Activated CD4-positive, alpha-beta memory T cell treated with anti-CD3 and anti-CD28 coated beads, Interleukin-2, amount 10 ng/mL, durations not matched to agents 7 days and 5 days (primary cell): ENCODE measurements at regions not wholly inside any gene's neighbourhood (a gene's known extent, or its start where the extent isn't known, plus 50 kb on each side); places are given as distances from the start of the nearest gene placed in this dataset.
"Not testable (repeated sequence)": the region's sequence is repeated elsewhere in the genome, so short reads cannot be mapped to it uniquely, and the experiment has no call there.

ENCODE experiments used
- CTCF ChIA-PET: fragments of 350-600 bp; sonication (Branson Sonifier 250); formaldehyde crosslinking; loops from one replicate; lab custom pipeline; 2021; ENCODE audit warnings: antibody characterized with exemption, inconsistent platforms; lab: Charles Lee
- POLR2A ChIA-PET: fragments of 350-600 bp; sonication (Branson Sonifier 250); formaldehyde crosslinking; loops from one replicate; lab custom pipeline; 2021; ENCODE audit warnings: antibody characterized with exemption; lab: Charles Lee
- DNase-seq: peaks from one replicate; pipeline ENCODE4 v3.0.0-alpha.2; 2020
- H3K27ac Mint-ChIP-seq: one replicate; pipeline ENCODE4 v1.8.0; 2021; ENCODE audit warnings: mild to moderate bottlenecking, mixed read lengths
- H3K27me3 Mint-ChIP-seq: one replicate; pipeline ENCODE4 v1.8.0; 2021; ENCODE audit warnings: mixed read lengths
- H3K36me3 Mint-ChIP-seq: one replicate; pipeline ENCODE4 v1.8.0; 2021; ENCODE audit warnings: low read depth, mixed read lengths
- H3K4me1 Mint-ChIP-seq: one replicate; pipeline ENCODE4 v1.8.0; 2021; ENCODE audit warnings: mixed read lengths
- H3K4me3 Mint-ChIP-seq: one replicate; pipeline ENCODE4 v1.8.0; 2021; ENCODE audit warnings: mild to moderate bottlenecking, mixed read lengths
- H3K9me3 Mint-ChIP-seq: one replicate; pipeline ENCODE4 v1.8.0; 2021; ENCODE audit warnings: mixed read lengths

DNA sequence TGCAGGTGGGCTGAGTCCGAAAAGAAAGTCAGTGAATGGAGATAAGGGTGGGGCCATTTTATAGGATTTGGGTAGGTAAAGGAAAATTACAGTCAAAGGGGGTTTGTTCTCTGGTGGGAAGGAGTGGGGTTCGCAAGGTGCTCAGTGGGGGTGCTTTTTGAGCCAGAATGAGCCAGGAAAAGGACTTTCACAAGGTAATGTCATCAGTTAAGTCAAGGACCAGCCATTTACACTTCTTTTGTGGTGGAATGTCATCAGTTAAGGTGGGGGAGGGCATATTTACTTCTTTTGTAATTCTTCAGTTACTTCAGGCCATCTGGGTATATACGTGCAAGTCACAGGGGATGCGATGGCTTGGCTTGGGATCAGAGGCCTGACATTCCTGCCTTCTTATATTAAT is 705.5 kb upstream of the NEGR1 start:
- POLR2A ChIA-PET, H3K4me3 Mint-ChIP-seq, CTCF ChIA-PET, H3K4me1 Mint-ChIP-seq, H3K27me3 Mint-ChIP-seq, H3K36me3 Mint-ChIP-seq, DNase-seq, H3K27ac Mint-ChIP-seq: not testable (repeated sequence)
- peaks cover 42% of the 10 kb centered on the region for H3K9me3 Mint-ChIP-seq

DNA sequence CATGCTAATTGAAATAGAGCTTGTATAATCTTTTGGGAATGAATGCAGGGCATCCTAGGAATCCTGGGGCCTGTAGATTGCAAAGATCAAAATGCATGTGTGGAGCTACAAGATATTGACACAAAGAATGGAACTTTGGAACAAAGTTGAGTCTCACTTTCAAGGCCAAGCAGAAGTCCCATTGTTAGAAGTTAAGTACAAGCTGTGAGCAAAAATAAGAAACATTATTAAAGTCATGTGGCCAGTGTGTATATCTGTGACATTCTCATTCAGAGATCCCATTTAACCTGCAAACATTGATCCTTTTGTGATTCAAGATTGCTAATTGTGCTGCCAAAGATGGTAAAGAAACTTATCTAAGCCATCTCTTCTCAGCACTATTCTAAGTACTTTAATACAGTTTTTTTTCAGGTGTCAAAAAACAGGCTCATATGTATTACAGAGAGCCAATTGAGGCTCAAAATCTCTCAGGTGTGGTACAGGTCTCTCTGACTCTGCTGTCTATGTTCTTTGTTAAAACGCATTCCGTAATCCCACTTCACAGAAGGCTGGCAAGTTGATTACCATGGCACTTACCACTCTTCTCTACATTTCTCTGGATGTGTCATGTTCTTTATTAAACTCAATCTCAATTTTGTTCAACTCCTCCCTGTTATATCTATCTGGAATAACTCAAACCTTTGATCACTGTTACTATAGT is 704.4 kb upstream of the NEGR1 start:
- no peak for DNase-seq
- no peaks in the 10 kb centered on the region for H3K36me3 Mint-ChIP-seq
- no peaks in the 10 kb centered on the region for H3K27me3 Mint-ChIP-seq
- POLR2A ChIA-PET: no interaction called here
- peaks cover 43% of the 10 kb centered on the region for H3K9me3 Mint-ChIP-seq
- H3K4me3 Mint-ChIP-seq: no peak overlapping the region
- H3K4me1 Mint-ChIP-seq: no peaks in the 10 kb centered on the region
- H3K27ac Mint-ChIP-seq: no peak overlapping the region
- CTCF ChIA-PET: no interaction called here

DNA sequence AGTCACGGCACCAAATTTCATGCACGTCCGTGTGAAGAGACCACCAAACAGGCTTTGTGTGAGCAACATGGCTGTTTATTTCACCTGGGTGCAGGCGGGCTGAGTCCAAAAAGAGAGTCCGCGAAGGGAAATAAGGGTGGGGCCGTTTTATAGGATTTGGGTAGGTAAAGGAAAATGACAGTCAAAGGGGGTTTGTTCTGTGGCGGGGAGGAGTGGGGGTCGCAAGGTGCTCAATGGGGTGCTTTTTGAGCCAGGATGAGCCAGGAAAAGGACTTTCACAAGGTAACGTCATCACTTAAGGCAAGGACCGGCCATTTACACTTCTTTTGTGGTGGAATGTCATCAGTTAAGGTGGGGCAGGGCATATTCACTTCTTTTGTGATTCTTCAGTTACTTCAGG is 702.7 kb upstream of the NEGR1 start:
- H3K4me1 Mint-ChIP-seq, CTCF ChIA-PET, H3K4me3 Mint-ChIP-seq, H3K36me3 Mint-ChIP-seq, DNase-seq, POLR2A ChIA-PET, H3K27me3 Mint-ChIP-seq, H3K27ac Mint-ChIP-seq: not testable (repeated sequence)
- peaks cover 38% of the 10 kb centered on the region for H3K9me3 Mint-ChIP-seq

DNA sequence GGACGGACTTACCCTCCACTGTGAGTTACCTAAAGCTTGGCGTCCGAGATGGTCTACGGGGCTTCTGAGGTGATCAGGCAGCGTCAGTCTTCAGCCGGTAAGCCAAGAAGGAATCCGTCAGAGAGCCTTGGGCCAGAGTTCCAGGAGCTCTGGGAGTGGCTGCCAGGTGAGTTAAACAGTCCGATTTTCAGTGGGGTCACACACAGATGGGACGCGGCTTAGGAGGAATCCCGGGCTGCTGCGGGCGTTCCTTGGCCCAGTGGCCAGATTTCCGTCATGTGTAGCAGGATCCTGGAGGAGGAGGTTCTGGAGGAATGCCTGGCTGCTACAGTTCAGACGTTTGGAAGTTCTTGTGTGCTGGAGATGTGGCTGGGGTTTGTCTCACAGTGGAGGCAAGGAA is 700.7 kb upstream of the NEGR1 start:
- POLR2A ChIA-PET, H3K4me3 Mint-ChIP-seq, CTCF ChIA-PET, H3K27me3 Mint-ChIP-seq, H3K36me3 Mint-ChIP-seq, H3K4me1 Mint-ChIP-seq, H3K27ac Mint-ChIP-seq, DNase-seq: not testable (repeated sequence)
- H3K9me3 Mint-ChIP-seq: peaks cover 30% of the 10 kb centered on the region

DNA sequence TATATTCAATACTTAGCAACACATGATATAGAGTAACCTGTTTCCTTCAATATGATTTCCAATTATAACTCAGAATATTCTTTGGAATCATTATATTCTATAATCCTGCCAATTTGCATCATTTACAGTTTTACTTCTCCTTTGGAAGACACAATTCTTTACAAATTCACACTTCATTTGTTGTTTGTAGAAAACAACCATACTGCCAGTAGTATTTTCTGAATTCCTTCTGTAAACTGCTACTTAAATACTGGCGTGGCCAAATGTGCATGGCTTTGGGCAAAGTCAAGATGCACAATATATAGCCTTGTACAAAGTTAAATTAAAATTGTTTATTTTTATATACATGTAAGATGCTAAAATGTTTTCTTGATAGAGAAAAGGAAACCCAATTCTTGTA is 687.1 kb upstream of the NEGR1 start:
- Mint-ChIP-seq H3K27me3 (no peaks in the 10 kb centered on the region), H3K9me3 (peaks cover 3% of the 10 kb centered on the region), H3K4me3 (no peak overlapping the region), H3K36me3 (no peaks in the 10 kb centered on the region), H3K4me1 (no peaks in the 10 kb centered on the region), H3K27ac (no peak overlapping the region)
- DNase-seq: no peak
- ChIA-PET POLR2A (no interaction called here), CTCF (no interaction called here)

DNA sequence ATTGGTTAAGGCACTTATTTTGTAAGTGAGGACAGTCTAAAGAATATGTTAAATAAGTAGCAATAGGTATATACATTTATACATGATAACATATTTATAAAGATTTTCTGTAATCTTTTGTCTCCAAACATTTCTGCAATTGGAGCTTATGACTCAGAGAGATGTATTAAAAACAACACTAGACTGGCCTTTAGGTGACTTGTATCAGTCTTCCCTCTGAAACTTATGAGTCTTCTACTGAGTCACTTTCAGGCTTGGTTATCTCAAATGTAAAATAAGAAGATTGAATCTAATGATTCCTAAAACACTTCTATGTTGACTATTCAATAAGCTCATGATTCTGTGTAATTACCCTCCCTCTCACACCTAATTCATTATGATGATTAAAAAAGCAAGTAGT is 672.6 kb upstream of the NEGR1 start:
- Mint-ChIP-seq H3K9me3 (peaks cover 10% of the 10 kb centered on the region), H3K27ac (no peak overlapping the region), H3K36me3 (no peaks in the 10 kb centered on the region), H3K4me1 (no peaks in the 10 kb centered on the region), H3K27me3 (no peaks in the 10 kb centered on the region), H3K4me3 (no peak overlapping the region)
- ChIA-PET CTCF (no interaction called here), POLR2A (no interaction called here)
- no peak for DNase-seq

DNA sequence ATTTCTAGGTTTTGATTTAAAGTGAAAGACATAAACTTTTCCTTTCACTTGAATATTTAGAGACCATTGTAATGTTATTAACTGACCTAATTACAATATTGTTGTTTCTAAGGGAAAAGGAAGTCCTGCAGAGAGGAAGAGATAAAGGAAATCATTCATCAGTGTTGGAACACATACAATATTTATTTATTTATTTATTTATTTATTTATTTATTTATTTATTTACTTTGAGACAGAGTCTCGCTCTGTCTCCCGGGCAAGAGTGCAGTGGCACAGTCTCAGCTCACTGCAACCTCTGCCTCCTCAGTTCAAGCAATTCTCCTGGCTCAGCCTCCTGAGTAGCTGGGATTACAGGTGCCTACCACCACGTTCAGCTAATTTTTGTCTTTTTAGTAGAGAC is 668.6 kb upstream of the NEGR1 start:
- H3K36me3 Mint-ChIP-seq, CTCF ChIA-PET, DNase-seq, H3K4me1 Mint-ChIP-seq, H3K27me3 Mint-ChIP-seq, H3K9me3 Mint-ChIP-seq, POLR2A ChIA-PET, H3K27ac Mint-ChIP-seq, H3K4me3 Mint-ChIP-seq: not testable (repeated sequence)

DNA sequence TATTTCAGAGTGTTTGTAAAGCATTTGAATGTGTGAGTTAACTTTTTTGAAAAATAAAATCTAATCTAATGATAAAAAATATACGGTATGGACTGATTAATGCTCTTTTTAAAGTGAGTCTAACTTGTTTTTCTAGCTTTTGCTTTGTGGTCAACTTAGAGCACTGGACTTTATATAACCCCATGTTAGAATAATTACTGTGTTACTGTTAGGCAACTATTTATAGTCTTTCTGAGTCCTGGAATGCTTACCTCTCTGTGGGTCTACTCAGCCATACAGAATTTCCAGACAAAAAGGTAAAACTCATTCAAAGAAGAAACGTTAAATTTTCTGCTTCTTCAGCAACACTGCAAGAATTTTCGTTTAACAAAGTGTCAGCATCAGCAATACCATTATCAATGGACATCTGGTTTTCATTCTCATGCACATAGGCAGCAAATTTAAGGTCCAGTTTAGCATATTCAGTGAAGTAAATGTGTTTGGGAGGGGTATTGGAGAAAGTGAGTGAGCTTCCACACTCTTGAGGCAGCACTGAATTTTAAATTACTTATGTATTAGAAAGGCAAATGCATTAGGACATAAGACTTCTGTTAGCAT is 664.7 kb upstream of the NEGR1 start:
- Mint-ChIP-seq H3K4me3 (no peak overlapping the region), H3K36me3 (no peaks in the 10 kb centered on the region), H3K27ac (no peak overlapping the region), H3K9me3 (no peaks in the 10 kb centered on the region), H3K4me1 (no peaks in the 10 kb centered on the region), H3K27me3 (no peaks in the 10 kb centered on the region)
- ChIA-PET CTCF (no interaction called here), POLR2A (no interaction called here)
- DNase-seq: no peak

DNA sequence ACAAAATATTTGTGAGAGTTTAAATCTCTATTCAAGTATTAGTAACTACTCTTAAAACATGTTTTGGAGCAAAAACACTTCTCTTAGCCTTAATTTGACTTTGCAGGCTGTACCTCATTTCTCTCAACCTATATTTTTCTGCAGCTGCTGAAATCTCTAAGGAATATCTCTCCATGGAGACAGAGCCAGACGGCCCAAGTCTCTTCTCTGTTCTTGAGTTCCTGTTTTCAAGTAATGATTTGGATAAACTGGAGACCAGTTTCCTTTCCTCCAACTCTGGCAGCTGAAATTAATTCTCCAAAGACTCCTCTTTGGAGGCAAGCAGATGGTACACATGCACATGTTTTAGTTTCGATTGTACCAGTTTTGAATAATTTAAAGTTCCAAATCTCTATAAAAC is 659.7 kb upstream of the NEGR1 start:
- no peak overlapping the region for H3K27ac Mint-ChIP-seq
- H3K4me1 Mint-ChIP-seq: no peaks in the 10 kb centered on the region
- H3K27me3 Mint-ChIP-seq: no peaks in the 10 kb centered on the region
- H3K4me3 Mint-ChIP-seq: no peak overlapping the region
- peaks cover 4% of the 10 kb centered on the region for H3K9me3 Mint-ChIP-seq
- ChIA-PET CTCF (no interaction called here), POLR2A (no interaction called here)
- no peaks in the 10 kb centered on the region for H3K36me3 Mint-ChIP-seq
- DNase-seq: no peak

DNA sequence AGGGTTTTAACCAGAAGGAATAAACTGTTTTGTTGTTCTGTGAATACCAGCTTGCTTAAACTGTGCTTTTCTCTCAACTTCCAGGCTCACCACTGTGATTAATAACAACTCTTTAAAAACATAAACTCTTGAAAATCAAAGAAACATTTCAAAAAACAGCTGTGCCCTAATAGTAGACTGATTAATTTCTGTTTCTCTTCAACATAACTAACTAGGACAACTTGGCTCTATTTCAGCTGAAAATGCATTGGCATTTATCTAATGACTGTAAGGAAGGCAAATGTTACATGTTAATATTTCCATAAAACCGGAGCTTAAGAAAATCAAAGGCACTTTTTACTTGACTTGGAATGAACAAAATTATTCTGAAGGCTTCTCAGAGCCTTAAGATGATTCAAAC is 656.1 kb upstream of the NEGR1 start:
- ChIA-PET CTCF (no interaction called here), POLR2A (no interaction called here)
- no peaks in the 10 kb centered on the region for H3K36me3 Mint-ChIP-seq
- peaks cover 4% of the 10 kb centered on the region for H3K9me3 Mint-ChIP-seq
- no peak overlapping the region for H3K4me3 Mint-ChIP-seq
- H3K27me3 Mint-ChIP-seq: no peaks in the 10 kb centered on the region
- DNase-seq: no peak
- no peaks in the 10 kb centered on the region for H3K4me1 Mint-ChIP-seq
- no peak overlapping the region for H3K27ac Mint-ChIP-seq

DNA sequence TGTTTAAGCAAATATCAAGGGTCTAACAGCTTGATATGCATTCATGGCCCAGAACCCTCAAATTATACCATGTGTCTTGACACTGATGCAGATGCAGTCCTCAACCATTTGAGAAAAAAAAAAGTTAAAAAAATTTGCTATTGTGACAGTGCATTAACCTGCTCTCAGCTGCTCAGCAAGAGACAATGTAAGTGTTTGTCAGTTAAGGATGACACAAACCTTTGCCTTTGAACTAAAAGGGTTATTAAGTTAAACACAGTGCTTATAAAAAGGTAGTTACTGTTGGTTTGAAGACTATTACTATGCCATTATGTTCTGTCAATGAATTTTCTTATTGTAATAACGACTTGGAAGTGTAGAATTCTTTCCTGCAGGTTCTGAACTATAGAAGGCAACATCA is 655.6 kb upstream of the NEGR1 start:
- Mint-ChIP-seq H3K4me3 (no peak overlapping the region), H3K9me3 (peaks cover 4% of the 10 kb centered on the region), H3K36me3 (no peaks in the 10 kb centered on the region), H3K27me3 (no peaks in the 10 kb centered on the region), H3K27ac (no peak overlapping the region), H3K4me1 (no peaks in the 10 kb centered on the region)
- ChIA-PET CTCF (no interaction called here), POLR2A (no interaction called here)
- DNase-seq: no peak

DNA sequence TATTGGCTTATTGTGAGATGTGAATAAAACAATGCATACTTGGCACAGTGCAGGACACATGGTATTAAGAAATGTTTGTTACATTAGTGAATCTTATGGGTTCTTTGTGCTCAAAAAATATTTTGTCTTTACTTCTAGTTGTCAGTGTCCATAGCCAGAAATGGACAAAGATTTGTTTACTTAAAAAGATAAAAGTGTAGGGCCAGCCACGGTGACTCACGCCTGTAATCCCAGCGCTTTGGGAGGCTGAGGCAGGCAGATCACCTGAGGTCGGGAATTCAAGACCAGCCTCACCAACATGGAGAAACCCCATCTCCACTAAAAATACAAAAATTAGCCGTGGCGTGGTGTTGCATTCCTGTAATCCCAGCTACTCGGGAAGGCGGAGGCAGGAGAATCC is 654.6 kb upstream of the NEGR1 start:
- Mint-ChIP-seq H3K9me3 (peaks cover 4% of the 10 kb centered on the region), H3K27ac (no peak overlapping the region), H3K4me1 (no peaks in the 10 kb centered on the region), H3K27me3 (no peaks in the 10 kb centered on the region), H3K4me3 (no peak overlapping the region), H3K36me3 (no peaks in the 10 kb centered on the region)
- DNase-seq: no peak
- POLR2A ChIA-PET: no interaction called here
- CTCF ChIA-PET: no interaction called here

DNA sequence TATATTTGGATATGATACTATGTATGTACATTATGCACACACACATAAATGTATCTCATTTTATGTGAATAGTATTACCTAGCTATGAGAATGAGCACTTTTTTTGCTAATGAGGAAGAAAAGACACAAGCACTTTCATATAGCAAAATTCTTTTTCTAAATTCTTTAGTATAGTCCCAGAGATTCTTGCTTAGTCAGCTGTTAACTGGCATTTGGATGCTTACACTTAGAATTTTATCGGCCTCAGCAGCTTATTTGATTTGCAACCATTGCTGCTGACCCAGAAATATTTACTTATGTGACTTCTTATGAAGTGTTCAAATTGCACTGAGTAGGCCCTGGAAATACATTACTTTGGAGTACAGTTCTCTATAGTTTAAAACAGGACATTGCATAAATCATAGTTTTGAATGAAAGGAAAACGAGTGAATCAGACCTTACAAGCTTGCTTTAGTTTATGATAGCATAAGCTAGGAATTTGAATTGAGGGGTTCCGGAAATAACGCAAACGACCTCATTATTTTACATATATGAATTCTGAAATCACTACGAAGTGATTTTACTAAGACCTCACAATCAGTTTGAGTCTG is 653.9 kb upstream of the NEGR1 start:
- no peaks in the 10 kb centered on the region for H3K36me3 Mint-ChIP-seq
- no peak overlapping the region for H3K4me3 Mint-ChIP-seq
- CTCF ChIA-PET: no interaction called here

DNA sequence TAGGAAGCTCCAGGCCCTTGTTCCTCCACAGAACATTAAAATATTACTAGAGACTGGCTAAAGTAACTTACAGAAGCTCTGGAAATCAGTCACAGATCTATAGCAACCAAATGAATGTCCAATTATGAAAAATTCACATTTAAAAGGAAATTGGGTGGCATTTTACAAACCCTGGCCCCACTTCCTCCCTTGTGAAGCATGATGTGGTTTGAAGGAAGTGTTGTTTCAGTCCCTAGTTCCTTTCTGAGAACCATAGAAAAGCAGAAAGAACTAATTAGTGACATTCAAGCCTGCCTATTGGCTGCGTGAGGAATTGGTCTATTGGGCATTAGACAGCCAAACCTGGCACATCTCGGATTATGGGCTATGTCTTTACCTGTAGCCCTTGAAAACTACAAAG is 649.7 kb upstream of the NEGR1 start:
- Mint-ChIP-seq H3K36me3 (no peaks in the 10 kb centered on the region), H3K9me3 (peaks cover 10% of the 10 kb centered on the region), H3K27ac (no peak overlapping the region), H3K4me1 (no peaks in the 10 kb centered on the region), H3K27me3 (no peaks in the 10 kb centered on the region), H3K4me3 (no peak overlapping the region)
- POLR2A ChIA-PET: no interaction called here
- DNase-seq: no peak
- CTCF ChIA-PET: no interaction called here

More for the DNA sequence above, 653.9 kb upstream of the NEGR1 start:
- no peak overlapping the region for H3K27ac Mint-ChIP-seq
- no peaks in the 10 kb centered on the region for H3K4me1 Mint-ChIP-seq
- POLR2A ChIA-PET: no interaction called here
- no peak for DNase-seq
- peaks cover 4% of the 10 kb centered on the region for H3K9me3 Mint-ChIP-seq
- H3K27me3 Mint-ChIP-seq: no peaks in the 10 kb centered on the region
